ENCODE measurements at regions not wholly inside any gene's neighbourhood (a gene's known extent, or its start where the extent isn't known, plus 50 kb on each side); places are given as distances from the start of the nearest gene placed in this dataset.

- TF ChIP-seq CTCF (conservative IDR thresholded peaks at IDR 0.05 in 1 of 2, IDR thresholded peaks at IDR 0.05 in 1 of 2; ENCODE audit: extremely low read depth in 1 of 2, insufficient read depth in 1 of 2, low read depth in 1 of 2, low read length in 2 of 2) = no peak
- TF ChIP-seq EZH2 (IDR thresholded peaks at IDR 0.05; ENCODE audit: borderline replicate concordance, low read length) = no peak
Observed at GRCh38 chr11:41971592-41971991, 512.1 kb upstream of the LRRC4C start.
